ENCODE measurements at regions not wholly inside any gene's neighbourhood (a gene's known extent, or its start where the extent isn't known, plus 50 kb on each side); places are given as distances from the start of the nearest gene placed in this dataset.

DNA sequence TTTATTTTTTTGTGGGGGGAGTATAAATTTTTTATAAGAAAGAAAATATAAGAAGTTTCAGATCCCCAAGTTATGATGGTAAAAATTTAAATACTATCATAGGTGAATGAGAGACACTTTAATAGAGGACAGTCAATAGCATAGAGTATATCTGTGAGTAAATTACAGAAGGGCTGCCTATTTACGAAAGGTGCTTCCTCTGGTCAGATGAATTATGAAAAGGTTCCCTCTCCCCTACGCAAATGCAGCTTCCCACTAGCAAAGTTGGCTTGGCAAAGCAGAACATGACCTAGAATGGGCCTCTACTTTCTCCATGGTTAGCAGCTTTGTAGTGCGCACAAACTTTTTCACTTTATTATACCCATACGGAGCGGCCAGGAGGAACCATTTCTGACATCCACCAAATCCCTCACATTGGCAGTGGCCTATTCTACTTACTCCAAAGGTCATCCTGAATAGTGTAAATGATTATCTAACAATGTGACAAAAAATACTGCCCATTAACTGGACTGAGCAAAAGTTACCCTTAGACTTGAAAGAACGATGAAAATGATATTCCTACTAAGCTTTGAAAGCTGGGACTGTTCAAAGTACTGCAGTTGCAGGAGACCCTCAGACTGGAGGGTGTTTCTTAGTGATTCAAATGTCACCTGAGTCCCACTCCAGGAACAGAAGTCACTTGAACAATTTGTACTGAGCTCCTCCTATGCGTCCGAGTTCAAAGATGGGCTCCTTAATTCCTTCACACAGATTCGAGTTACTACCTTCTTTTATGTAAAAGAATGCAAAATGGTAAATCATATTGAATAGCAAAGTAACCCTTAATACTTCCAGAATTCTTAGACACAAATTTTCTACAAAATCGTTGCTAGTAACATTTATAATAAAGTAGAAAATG is 148.5 kb downstream of the NOL4 start:
- DNase-seq = no peak

DNA sequence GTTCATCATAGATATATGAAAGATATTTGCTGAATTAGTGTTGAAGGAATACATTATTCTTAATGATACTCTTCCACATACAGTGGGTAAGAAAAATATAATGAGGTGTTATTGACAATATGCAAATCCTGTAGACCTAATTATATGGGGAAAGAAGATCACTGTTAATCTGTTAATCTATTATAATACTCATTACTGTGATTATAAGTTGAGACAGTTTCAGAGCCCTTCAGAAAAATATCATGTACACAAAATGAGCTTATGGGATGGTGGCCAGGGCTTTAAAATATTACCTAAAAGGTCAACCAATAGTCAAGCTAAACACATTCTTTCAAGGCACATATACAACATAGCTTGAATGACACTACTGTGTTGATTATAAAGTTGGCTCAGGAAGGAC is 163.5 kb downstream of the NOL4 start:
- no peak for DNase-seq

DNA sequence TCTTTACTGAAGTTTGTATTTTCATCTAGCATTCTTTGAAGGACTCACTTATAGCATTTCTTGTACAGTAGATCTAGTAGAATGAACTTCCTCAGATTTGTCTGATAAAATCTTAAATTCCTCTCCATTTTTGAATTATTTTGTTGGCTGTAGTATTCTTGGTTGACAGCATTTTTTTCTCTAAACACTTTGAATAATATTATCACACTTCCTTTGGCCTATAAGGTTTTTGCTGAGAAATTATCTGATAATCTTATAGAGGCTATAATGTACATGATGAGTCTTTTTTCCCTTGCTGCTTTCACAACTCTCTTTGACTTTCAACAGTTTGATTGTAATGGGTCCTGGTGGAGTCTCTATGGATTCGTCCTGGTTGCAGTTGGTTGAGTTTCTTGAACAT is 169.5 kb downstream of the NOL4 start:
- DNase-seq = no peak

DNA sequence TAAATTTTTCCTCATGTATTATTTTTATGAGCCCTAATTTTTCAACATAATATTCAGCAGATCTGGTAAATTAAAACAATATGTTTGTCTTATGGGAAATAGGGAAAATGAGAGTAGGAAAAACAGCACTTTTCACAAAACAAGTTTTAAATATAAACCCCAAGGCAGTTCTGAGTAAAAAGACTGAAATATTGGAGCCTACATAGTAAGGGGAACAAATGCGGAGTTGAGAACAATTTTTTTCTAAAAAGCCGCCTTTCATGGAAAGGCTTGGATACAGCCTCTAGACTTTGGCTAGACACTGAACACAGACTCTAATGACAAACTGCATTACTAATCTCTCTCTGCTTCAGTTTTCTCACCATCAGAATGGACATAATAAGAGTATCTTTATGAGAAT is 174.1 kb downstream of the NOL4 start:
- DNase-seq = peak; percentile 31

DNA sequence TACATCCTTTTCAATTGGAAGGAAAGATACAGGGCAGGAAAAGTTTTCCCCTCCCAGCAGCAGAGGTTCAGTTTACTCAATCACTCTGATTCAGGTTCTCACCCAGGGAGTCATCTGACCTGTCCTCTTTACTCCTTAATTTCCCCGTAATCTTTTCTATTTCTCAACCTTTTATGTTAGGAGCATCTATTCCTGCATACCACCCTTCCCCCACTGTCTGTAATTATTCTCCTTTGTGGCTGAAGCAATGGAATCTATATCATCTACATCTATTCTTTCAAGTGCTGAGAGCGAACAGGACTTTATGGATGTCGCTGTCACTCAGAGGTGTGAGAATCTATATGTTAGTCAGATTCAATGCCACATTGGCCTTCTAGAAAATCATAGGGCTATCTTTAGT is 175.2 kb downstream of the NOL4 start:
- DNase-seq = no peak

GRCh38 chr18:34048423-34048822 is 176.3 kb downstream of the NOL4 start:
- peak; percentile 31 for DNase-seq

- DNase-seq = no peak
Observed at GRCh38 chr18:34042423-34043146, 182.1 kb downstream of the NOL4 start.

- DNase-seq = no peak
Observed at GRCh38 chr18:34039611-34040010, 185.1 kb downstream of the NOL4 start.

DNA sequence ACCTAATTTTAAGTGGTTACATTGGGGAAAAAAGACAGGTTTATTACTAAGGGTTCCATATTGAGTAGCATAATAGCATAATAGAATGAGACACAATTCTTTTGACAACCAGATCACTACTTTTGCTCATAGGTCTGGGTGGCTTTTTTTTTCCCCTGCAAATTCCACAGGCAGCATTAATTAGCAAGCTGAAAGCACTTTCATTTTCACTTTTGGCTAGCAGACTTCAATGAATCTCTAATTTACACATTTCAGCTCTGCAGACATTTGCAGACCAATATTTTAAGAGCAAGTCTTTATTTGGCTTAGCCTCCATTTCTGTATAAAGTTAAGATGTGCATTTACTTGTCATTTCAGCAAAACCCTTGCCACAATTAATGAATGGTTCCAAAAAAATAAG is 185.5 kb downstream of the NOL4 start:
- DNase-seq = no peak

DNA sequence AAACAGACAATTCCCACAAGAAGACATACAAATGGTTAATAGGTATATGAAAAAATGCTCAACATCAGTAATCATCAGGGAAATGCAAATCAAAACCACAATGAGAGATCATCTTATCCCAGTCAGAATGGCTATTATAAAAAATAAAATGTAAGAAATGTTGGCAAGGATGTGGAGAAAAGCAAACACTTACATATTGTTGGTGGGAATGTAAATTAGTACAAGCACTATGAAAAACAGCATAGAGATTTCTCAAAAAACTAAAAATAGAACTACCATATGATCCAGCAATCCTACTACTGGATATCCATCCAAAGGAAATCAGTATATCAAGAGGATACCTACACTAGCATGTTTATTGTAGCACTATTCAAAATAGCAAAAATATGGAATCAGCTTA is 186.6 kb downstream of the NOL4 start:
- no peak for DNase-seq

DNA sequence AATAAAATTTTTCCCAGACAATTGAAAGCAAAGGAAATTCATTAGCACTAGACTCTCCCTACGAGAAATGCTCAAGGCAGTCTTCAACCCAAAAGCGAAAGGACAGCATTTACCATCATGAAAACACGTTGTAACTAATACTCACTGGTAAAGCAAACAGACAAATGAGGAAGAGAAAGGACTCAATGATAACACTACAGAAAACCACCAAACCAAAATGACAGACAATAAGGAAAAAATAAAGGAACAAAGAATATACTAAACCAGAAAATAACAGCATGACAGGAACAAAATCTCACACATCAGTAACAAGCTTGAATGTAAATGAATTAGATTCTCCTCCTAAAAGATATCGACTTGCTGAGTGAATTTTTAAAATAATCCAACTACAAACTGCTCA is 190.7 kb downstream of the NOL4 start:
- DNase-seq = no peak

GRCh38 chr18:34031810-34032209 is 192.9 kb downstream of the NOL4 start:
- DNase-seq = no peak

- no peak for DNase-seq
Observed at GRCh38 chr18:34028324-34028723, 196.4 kb downstream of the NOL4 start.

GRCh38 chr18:34025191-34025801 is 199.4 kb downstream of the NOL4 start:
- DNase-seq = no peak

GRCh38 chr18:34023471-34023870 is 201.2 kb downstream of the NOL4 start:
- DNase-seq = no peak

DNA sequence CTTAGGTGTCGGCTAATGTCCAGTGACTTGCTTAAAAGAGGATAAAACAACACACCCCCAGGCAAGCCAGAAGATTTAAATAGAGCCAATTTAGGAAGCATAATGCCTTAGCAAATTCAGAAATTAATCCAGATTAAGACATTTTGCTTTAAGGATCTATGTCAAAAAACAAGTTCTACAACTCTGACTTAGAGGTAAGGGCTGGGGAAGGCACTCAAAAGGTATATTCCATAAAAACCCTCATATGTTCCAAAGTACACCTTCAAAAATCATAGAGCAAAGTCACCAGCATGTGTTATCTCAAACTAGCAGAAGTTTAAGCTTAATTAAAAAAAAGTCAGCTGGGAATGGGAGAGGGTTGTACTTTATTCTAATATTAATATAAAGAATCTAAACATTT is 206.4 kb downstream of the NOL4 start:
- no peak for DNase-seq

GRCh38 chr18:34003687-34004086 is 221.0 kb downstream of the NOL4 start:
- no peak for DNase-seq

- DNase-seq = no peak
Observed at GRCh38 chr18:34002130-34002529, 222.6 kb downstream of the NOL4 start.

- DNase-seq = no peak
Observed at GRCh38 chr18:34001376-34001775, 223.3 kb downstream of the NOL4 start.

- DNase-seq = no peak
Observed at GRCh38 chr18:33987206-33987605, 237.5 kb downstream of the NOL4 start.

DNA sequence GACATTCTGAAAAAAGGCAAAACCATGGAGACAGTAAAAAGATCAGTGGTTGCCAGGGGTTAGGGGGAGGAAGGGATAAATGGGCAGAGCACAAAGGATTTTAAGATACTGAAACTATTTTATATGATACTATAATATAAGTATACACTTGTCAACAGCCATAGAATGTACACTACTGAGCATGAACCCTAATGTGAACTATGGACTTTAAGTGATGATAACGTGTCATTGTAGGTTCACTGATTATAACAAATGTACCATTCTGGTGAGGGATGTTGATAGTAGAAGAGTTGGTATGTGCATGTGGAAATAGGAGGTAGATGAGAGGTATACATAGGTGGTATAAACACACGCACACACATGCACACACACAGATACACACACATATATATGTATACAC is 241.6 kb downstream of the NOL4 start:
- DNase-seq = no peak

DNA sequence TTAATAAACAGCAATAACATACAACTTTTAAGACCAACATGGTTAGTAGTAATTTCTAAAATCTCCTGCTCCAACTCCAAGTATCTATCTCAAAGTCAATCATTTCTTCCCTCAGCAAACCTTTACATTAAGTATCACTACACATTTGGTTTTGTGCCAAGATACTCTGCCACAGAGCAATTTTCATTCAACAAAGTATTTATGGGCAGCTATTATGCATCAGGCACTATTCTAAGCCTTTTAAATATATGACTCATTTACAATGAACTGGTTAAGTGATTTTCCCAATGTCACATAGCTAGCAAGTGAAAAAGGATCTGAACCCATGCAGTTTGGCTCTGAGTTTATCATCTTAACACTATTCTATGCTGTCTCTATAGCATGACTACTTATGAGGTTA is 264.3 kb downstream of the NOL4 start:
- no peak for DNase-seq

DNA sequence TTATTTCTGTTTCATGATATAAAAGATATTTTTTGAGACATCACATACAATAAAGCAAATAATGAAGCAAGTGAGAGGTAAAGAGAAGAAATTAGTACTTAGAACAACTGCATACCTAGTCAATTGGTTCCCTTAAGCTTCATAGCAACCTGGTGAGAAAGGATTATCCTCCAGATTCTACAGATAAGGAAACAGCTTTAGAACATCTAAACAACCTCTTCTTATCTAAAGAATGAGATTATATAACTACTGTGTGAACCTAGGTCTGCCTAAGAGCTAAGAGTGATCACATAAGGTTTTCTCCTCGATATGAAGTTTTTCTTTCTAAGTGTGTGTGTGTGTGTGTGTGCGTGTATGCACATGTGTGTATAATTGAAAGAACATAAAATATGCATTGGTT is 265.1 kb downstream of the NOL4 start:
- DNase-seq = no peak

- no peak for DNase-seq
Observed at GRCh38 chr18:33957707-33958106, 267.0 kb downstream of the NOL4 start.
